CD4-positive, alpha-beta T cell treated with Interleukin-17A for 4 hours (primary cell): ENCODE measurements at regions not wholly inside any gene's neighbourhood (a gene's known extent, or its start where the extent isn't known, plus 50 kb on each side); places are given as distances from the start of the nearest gene placed in this dataset.

Experiments
- DNase-seq: peaks from one replicate; pipeline ENCODE4 v3.0.0-alpha.2; 2020; ENCODE audit warnings: mixed read lengths

DNA sequence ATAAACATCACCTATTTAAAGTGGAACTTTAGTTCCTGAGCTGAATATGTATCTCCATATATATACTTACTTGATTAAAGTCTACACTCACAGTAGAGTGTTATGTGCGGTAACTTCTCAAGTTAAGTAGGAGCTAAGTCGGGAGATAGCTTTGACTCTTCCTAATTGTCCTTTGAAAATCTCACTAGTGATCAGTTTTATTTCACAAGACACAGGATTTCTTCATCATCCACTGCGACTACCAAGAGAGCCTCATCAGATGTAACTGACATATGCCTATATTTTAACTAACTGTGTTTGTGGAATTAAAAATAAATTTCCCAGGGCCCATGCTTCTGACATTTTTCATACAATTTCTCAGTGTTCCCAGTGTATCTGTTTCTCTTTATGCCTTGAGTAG, 1664.0 kb downstream of the EFNB2 start:
- DNase-seq = no peak

DNA sequence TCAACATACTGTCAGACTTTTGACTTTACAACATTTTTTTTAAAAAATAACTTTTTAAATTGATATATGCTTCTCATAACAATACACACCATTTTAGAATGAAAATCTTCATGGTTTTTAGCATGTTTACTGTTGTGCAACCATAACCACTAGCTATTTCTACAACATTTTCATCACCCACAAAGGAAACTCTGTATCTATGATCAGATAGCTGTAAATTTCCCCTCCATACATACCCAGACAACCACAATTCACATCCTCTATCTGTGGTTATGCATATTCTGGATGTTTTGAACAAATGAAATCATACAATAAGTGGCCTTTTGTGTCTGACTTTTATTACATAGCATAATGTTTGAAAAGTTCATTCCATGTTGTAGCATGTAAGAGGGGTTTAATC, 1666.0 kb downstream of the EFNB2 start:
- DNase-seq = no peak

DNA sequence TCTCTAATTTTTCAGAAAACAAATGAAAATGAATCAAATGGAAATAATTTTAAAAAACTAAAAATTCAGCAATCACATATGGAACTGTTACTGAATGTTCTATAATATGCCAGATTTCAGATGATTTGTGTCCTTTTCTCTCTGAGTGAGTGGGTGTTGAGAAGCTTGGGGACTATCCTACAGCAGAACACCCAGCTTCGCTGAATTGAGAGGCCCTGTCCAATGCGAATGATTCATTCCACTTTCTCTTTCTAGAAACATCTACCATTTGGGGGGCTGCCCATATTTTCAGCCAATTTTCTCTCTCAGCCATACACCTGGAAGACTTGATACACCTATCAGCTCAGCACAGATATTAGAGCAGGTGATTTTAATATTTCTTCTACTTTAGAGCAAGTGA, 1666.7 kb downstream of the EFNB2 start:
- no peak for DNase-seq

DNA sequence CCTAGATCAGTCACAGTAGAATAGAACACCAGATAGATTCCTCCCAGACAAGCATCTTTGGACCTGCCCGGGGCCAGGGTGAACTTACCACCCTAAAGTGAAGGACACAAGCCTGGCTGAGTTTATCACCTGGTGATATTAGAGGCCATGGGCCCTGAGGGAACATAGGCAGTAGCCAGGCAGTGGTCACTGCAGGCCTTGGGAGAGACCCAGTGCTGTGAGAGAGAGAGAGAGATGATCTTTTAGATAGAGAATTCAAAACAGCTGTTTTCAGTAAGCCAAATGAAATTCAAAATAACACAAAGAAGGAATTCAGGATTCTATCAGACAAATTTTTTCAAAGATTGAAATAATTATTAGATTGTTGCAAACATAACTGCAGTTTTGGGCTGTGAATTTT, 1679.9 kb downstream of the EFNB2 start:
- DNase-seq = no peak

DNA sequence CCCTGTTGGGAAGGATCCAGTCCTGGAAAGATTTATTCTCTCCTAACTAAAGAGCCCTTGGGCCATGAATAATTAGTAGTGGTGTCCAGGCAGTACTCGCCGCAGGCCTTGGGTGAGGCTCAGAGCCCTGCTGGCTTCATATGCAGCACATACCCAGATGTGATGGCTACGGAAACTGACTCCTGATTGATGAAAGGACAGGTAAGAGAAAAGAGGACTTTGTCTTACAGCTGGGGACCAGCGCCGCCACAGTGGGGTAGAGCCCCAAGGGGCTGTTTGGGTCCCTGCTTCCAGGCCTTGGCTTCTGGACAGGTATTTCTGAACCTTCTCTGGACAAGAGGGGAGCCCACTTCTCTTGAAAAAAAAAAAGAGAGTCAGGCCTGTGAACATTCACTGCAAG, 1680.8 kb downstream of the EFNB2 start:
- DNase-seq = no peak

DNA sequence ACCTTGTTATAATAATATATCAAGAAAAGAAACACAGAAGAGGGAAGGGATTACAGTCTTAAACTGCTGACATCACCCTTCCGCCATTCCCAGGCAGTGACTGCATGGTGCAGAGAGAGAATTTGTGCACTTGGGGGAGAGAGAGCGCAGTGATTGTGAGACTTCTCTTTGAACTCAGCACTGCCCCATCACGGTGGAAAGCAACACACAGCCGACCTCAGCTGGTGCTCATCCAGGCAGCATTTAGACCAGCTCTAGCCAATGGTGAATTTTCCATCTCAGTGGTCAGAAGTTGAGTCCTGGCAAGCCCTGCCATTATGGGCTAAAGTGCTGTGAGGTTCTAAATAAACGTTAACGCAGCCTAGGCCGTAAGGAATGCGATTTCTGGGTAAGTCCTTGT, 1681.5 kb downstream of the EFNB2 start:
- no peak for DNase-seq

DNA sequence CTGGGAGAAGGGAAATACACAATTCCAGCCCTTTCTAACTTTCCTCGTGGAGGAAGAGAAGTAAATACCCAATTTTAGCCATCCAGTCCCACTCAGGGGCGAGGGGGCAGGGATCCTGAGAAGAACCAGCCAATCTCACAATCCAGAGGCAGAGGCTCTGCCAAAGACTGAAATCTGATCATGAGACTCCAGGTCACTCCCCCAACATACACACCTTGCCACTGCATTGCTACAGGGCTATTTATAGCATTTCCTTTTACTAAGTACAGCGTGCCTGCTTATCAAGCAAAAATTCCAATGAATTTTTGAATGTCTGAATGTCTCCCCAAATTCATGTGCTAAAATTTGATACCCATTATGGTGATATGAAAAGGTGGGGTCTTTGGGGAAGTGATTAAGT, 1687.5 kb downstream of the EFNB2 start:
- no peak for DNase-seq

DNA sequence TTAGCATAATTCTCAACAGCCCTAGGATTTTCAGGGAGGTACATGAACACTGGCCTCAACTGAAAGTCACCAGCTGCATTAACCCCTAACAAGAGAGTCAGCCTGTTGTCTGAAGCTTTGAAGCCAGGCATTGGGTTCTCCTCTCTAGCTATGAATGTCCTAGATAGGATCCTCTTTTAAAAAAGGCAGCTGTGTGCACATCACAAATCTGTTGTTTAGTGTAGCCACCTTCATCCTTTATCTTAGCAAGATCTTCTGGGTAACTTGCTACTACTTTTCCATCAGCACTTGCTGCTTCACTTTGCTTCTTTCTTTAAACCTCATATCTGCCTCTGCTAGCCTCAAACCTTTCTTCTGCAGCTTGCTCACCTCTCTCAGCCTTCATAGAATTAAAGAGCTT, 1692.1 kb downstream of the EFNB2 start:
- no peak for DNase-seq

DNA sequence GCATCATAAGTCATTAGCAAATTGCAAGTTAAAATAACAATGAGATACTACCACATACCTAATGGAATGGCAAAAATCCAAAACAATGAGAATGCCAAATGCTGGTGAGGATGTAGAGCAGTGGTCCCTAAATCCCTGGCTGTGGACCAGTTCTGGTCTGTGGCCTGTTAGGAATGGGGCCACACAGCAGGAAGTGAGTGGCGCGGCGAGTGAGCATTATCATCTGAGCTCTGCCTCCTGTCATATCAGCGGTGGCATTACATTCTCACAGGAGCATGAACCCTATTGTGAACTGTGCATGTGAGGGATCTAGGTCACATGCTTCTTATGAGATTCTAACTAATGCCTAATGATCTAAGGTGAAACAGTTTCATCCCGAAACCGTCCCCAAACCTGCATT, 1694.4 kb downstream of the EFNB2 start:
- DNase-seq = no peak

DNA sequence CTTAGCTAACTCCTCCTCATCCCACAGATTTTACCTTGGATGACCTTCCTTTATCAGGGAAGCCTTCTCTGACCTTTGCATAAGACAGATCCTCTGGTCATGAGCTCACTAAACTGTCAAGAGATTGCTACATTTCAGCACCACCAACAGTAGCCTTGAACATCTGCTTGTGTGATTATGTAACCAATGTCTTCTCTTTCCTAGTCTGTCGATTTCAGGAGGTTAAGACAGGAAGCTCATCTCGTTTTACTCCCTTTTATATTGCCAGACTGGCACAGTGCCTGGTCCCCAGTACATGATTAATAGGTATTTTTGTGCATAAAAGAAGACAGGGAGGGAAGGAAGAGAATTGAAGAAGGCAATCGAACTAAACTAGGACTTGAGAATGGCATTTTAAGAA, 1697.7 kb downstream of the EFNB2 start:
- DNase-seq = no peak

DNA sequence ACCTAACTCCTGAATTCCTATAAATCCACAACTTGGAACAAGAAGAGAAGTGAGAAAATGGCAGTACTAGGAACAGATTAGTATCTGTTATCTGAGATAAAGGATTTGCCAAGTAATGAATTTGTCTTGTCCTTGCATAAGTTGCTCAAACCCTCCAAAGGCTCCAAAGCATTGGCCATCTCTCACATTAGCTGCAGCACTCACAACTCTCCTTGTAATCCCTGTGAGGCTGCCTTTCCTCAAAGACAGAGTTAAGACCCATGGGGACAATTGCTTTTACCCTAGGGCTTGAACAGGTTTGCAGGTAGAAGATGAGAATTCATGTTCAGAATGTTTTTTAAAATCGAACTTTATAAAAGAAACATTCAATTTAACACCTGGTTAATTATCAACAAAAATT, 1702.2 kb downstream of the EFNB2 start:
- DNase-seq = no peak

DNA sequence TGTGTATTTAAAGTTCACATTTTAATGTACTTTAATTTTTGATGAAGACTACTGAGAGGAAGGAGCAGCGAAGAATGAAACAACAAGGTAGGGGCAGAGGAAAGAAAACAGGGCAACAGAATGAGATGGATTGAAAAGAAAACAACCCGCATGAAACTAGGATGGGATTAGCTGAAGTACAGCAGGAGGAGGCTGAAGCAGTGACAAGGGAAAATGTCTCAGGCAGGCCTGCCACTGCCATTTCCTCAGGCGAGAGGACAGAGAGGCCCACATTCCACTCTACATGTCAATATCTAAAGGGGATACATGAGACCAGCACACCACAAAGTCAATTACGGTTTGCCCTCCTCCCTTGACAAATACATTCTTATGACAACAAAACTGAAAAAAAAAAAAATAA, 1703.2 kb downstream of the EFNB2 start:
- no peak for DNase-seq

DNA sequence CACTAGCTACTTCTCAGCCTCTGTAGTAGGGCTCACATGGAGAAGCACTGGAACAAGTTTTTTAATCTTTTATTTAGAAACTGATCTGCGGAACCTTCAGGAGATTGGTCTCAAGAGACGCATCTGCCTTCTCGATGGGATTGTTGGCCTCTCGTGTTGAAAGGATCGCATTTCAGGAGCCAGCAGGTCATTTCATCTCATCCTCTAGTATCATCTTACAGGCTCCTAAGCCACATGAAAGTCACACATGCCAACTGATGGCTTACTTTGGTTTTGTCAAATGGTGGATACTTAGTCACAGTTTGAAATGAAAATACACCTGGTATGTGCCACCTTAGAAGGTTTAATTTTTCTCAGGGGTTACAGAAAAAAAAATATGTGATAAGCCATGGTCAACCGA, 1703.6 kb downstream of the EFNB2 start:
- no peak for DNase-seq

DNA sequence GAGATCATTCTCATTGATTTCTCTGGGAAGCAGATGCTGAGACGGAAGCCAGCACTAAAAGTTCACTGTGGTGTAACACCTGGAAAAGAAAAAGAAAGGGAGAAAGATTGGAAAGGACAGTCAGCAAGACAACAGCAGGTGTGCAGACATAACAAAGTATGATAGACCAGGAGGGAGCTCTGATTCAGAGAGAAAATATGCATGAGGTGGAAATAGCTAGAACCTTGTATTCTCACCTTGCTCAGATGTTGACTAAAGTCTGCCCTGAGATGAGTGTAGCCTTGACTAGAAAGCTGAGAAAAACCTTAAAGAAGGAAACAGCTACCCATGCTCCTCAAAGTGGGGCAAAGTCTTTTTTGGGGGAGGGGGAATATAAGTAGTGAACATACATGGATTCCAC, 1711.8 kb downstream of the EFNB2 start:
- DNase-seq = no peak

DNA sequence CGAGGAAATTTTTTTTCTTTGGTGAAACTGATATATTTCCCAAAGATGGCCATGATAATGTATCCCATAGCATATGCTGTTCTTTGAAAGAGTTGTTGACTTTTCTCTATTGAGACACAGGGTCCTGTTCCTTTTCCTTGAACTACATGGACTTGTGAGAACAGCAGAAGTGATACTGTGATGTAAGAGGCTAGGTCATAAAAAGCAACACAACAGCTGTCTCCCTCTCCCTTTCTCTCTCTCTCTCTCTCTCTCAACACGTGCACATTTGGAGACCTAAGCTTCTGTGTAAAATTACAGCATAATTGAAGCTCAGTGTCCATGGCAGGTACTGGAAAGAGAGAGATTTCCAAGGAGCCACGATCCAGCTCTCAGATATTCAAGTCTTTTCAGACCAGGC, 1712.4 kb downstream of the EFNB2 start:
- no peak for DNase-seq

DNA sequence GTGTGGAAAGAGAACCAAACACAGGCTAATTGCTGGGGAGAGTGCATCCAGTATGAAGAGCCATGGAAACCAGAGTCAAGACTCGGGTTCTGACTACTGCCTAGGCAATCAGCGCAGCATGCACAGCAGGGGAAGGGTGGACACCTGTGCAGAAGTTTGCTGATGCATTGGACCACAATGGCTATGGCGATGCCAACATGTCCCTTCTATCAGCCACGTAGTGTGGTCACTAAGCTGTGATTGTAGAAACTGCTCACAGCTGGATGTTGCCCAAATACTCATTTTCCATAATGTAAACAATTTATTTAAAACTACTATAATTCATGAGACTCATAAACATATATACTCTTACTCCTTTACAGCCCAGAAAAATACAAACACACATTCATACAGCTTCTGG, 1718.2 kb downstream of the EFNB2 start:
- no peak for DNase-seq

DNA sequence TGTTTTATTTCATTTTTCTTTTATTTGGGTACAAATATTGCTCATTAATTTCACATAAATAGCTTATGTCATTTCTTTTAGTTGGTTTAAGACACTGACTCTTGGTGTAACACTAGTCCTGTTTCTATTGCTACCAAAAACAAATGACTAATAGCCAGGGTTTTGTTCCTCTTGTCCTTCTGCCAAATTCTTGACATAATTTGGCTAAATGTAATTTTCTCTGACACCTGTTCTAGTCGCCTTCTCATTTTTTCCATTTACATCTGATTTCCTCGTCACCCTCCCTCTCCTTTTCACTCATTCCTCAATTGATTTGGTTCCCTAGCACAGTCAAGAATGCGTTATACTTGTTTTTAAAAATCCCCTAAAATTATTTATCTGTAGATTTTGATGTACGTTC, 1718.7 kb downstream of the EFNB2 start:
- DNase-seq = no peak

DNA sequence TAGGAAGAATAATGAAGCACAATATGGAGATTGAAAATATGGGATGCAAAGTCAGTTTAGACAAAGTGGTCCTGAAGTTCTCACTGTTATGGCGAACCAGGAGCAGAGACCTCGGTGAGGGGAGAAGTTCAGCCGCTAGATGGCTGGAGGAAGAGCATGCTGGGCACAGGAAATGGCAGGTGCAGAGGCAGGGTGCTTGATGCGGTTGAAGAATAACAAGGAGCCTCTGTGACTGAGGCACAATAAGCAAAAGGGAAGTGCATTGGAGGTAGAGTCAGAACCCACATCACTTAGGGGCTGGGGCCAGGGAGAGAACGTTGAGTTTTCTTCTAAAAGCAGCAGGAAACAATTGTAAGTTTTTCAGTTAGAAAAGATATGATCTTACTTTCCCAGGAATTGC, 1725.2 kb downstream of the EFNB2 start:
- DNase-seq = no peak

DNA sequence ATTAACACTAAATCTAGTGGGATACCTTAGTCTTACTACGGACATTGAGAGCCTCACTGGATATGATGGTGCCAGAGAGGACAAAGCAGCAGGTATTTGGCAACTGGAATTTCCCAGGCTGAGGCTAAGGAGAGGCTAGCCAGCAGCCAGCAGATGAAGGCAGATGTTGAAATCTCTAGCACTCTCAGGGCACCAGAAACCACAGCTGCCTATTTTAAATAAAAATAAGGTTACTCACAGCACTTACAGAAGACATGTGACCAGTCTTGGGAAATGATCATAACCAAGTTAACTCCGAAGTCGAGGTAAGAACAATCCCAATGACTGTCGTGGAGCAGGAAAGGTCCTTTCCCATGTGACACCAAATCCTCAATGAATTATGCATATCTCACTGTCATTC, 1726.0 kb downstream of the EFNB2 start:
- no peak for DNase-seq

DNA sequence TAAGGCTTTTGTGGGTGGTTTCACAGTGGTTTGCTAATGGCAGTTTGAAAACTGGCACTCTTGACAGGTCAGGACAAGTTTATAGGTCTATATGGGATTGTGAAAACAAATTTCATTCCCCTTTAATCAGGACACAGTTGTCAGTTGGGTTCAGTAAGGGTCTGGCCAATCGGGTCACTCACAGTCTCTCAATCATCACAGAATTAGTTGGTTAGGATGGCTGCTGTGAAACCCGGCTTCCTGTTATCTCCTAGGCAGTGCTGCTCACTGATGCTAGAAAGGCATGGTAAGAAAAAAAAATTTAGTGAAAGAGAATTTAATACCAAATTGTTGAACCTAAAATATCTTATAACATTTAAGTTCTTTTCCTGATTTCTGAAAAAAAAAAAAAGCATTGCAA, 1730.1 kb downstream of the EFNB2 start:
- DNase-seq = no peak

DNA sequence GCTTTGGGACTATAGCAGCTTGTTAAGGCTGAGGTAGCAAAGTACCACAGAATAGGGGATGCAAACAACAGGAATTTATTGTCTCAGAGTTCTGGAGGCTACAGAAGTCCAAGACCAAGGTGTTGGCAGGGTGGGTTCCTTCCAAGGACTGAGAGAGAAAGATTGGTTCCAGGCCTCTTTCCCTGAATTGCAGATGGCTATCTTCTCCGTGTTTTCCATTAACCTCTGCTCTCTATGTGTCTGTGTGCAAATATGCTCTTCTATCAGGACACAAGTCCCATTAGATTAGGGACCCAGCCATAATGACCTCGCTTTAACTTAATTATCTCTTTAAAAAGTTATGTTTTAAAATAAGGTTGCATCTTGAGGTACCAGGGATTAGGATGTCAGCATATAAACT, 1732.9 kb upstream of the SLC10A2 start:
- DNase-seq = no peak

DNA sequence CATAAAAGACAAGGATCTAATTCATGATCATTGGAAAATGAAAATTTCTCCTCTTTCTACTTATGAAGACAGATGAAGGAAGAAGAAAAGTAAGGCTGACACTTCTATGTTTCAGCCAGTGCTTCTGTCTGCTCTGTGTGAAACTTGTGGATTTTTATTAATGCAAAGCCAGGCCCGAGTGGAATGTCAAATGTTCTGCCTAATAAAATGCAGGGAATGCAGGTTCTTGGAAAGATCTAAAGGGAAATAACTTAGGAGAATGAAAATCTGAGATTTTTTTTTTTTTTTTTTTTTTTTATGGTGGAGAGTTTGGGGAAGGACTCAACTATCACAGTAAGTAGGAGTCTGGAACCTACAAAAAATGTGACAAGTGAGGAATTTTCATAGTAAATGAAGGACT, 1732.3 kb upstream of the SLC10A2 start:
- no peak for DNase-seq

DNA sequence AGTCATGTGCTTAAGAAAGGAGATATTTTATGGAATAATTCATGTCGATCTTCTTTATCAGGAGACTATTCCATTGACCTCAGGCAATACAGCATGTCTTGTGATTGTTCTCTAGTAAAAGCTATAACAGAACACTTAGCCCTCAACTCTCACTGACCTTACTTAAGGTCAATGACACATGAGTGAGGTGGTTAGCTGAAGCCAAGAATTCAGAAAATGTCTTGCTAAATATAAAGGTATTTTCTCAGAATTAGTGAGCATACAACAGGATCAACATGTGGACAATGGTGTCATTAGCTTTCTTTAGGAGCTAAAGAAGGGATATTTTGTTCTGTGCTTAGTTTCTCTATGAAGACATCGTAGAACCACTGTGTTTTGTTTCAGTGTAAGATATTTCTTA, 1730.4 kb upstream of the SLC10A2 start:
- no peak for DNase-seq

DNA sequence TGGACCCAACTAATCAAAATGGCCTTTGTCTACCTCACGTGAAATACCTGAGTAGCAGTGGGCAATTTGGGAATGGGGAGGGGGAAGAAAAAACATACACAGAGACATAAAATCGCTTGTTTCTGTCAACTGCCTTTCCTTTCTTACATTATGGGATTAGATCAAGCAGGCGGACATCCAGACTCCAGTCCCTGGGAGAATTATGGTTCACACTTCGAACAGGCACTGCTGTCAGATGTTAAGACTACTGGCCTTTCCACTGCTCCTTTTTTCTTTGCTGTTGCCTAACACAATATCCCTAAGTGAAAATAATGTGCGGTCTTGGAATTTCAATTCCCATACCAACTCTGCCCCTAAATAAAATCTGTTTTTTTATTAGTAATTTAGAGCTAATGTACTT, 1719.7 kb upstream of the SLC10A2 start:
- no peak for DNase-seq

DNA sequence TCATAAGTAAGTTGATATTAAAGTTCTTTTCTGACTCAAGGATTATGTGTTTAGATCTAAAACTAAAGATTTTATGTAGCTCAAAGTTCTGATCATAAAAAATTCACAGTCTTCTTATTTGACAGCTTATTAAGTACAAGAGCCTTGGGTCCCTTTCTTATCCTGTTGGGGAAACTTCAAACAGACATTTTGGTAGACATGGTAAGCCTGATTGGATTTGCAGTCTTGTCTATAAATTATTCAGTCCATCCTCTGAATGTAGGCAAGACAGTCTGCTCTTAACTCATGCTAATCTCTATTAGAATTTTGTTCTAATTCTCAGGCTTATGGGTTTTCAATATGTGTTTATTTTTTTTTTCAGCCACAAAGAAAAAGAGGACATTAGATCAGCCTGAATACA, 1718.7 kb upstream of the SLC10A2 start:
- no peak for DNase-seq

DNA sequence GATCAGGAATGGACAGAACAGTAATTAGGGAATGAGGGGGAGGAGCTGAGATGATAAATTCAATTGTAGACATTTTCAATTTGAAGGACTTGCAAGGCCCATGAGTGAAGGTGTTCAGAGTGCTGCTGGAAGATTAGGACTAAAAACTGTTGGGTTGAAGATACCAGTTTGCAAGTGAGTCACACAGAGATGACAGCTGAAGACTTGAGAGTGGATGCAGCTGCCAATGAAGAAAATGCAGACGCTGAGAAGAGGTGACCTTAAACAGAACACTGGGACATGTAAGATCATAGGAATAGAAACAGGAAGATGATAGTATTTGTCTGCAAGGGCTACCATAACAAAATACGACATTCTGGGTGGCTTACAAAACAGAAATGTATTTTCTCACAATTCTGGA, 1716.5 kb upstream of the SLC10A2 start:
- no peak for DNase-seq
